Smooth muscle cell (in vitro differentiated cells): ENCODE measurements at regions not wholly inside any gene's neighbourhood (a gene's known extent, or its start where the extent isn't known, plus 50 kb on each side); places are given as distances from the start of the nearest gene placed in this dataset.

Source experiments
- DNase-seq: peaks from one replicate; lab custom pipeline; 2025; ENCODE audit not compliant: unreplicated experiment; lab: John Stamatoyannopoulos, UW
- H2AFZ ChIP-seq: fragments of 200-600 bp; sonication (generic); 2 replicates; pipeline ENCODE4 v1.6.0; 2016; ENCODE audit warnings: antibody characterized with exemption, low read depth, mild to moderate bottlenecking
- H3F3A ChIP-seq: fragments of 200-600 bp; sonication (generic); 2 replicates; pipeline ENCODE4 v1.6.0; 2017; ENCODE audit warnings: antibody characterized with exemption, low read depth
- H3K27ac ChIP-seq: fragments of 200-600 bp; sonication (generic); 2 replicates; pipeline ENCODE4 v1.5.1; 2016; ENCODE audit warnings: low read depth, mild to moderate bottlenecking
- H3K27me3 ChIP-seq: fragments of 200-600 bp; sonication (generic); 2 replicates; pipeline ENCODE4 v1.6.1; 2016; ENCODE audit warnings: low read depth, mild to moderate bottlenecking
- H3K36me3 ChIP-seq: fragments of 200-600 bp; sonication (generic); 2 replicates; pipeline ENCODE4 v1.5.1; 2016; ENCODE audit warnings: low read depth
- H3K4me1 ChIP-seq: fragments of 200-600 bp; sonication (generic); 2 replicates; pipeline ENCODE4 v1.5.1; 2016; ENCODE audit warnings: low read depth
- H3K4me2 ChIP-seq: fragments of 200-600 bp; sonication (generic); 2 replicates; pipeline ENCODE4 v1.6.0; 2016; ENCODE audit warnings: mild to moderate bottlenecking
- H3K4me3 ChIP-seq: fragments of 200-600 bp; sonication (generic); 2 replicates; pipeline ENCODE4 v1.5.1; 2016; ENCODE audit warnings: mild to moderate bottlenecking
- H3K79me2 ChIP-seq: fragments of 200-600 bp; sonication (generic); 2 replicates; pipeline ENCODE4 v1.6.0; 2016; ENCODE audit warnings: low read depth, mild to moderate bottlenecking
- H3K9ac ChIP-seq: fragments of 200-600 bp; sonication (generic); 2 replicates; pipeline ENCODE4 v1.6.0; 2016; ENCODE audit warnings: low read depth
- H3K9me3 ChIP-seq: fragments of 200-600 bp; sonication (generic); replicated peaks from 2 replicates; pipeline ENCODE4 v1.5.1; 2016; ENCODE audit warnings: low read depth
- H4K20me1 ChIP-seq: fragments of 200-600 bp; sonication (generic); 2 replicates; pipeline ENCODE4 v1.6.0; 2016; ENCODE audit warnings: low read depth
- WGBS: methylation state at CpG from one replicate; pipeline ENCODE4 v1.1.7; 2016; ENCODE audit warnings: low lambda C conversion rate; 5-methylcytosine and 5-hydroxymethylcytosine counted together
- TF ChIP-seq, protein P1 (sequence below): fragments of 200-600 bp; sonication (generic); IDR thresholded peaks from 2 replicates; pipeline ENCODE4 v1.5.1; 2017; ENCODE audit warnings: borderline replicate concordance, mild to moderate bottlenecking, antibody characterized with exemption; ENCODE audit not compliant: insufficient read depth, poor library complexity, severe bottlenecking

- Histone ChIP-seq H3K4me2 (no peak overlapping the region), H3K36me3 (no peaks in the 10 kb centered on the region), H3K27ac (no peak overlapping the region), H3K27me3 (peaks cover 6% of the 10 kb centered on the region), H3K4me1 (peaks cover 8% of the 10 kb centered on the region), H3K79me2 (no peaks in the 10 kb centered on the region), H3K4me3 (peak overlapping the region; percentile 21), H3K9me3 (no peaks in the 10 kb centered on the region), H4K20me1 (no peaks in the 10 kb centered on the region), H3K9ac (no peak overlapping the region), H3F3A (no peaks in the 10 kb centered on the region), H2AFZ (no peak overlapping the region)
- WGBS = 84% methylated on average over 3 of the region's 3 CpGs
- TF ChIP-seq, protein P1, sequence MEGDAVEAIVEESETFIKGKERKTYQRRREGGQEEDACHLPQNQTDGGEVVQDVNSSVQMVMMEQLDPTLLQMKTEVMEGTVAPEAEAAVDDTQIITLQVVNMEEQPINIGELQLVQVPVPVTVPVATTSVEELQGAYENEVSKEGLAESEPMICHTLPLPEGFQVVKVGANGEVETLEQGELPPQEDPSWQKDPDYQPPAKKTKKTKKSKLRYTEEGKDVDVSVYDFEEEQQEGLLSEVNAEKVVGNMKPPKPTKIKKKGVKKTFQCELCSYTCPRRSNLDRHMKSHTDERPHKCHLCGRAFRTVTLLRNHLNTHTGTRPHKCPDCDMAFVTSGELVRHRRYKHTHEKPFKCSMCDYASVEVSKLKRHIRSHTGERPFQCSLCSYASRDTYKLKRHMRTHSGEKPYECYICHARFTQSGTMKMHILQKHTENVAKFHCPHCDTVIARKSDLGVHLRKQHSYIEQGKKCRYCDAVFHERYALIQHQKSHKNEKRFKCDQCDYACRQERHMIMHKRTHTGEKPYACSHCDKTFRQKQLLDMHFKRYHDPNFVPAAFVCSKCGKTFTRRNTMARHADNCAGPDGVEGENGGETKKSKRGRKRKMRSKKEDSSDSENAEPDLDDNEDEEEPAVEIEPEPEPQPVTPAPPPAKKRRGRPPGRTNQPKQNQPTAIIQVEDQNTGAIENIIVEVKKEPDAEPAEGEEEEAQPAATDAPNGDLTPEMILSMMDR = no peak
- DNase-seq = no peak
Observed at GRCh38 chr2:104476075-104476474, 377.8 kb upstream of the POU3F3 start.

DNA sequence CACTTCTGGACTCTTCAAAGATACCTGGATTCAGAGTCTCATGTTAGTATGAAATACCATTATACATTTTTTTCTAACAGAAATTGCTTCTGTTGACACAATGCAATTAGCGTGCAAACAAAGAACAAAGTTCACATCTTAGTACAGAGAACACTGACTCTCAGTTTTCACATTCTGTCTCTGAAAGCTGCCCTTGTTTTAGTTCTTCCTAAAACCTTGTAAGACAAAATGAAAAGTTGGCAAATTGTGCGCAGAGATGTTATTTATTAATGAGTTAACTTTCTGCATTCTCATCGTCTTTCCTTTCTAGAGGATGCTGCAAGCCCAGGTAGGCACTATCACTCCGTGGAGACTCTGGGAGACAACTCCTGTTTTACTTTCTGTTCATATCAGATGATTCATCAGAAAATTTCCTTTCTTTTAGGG is 377.3 kb upstream of the POU3F3 start:
- no peaks in the 10 kb centered on the region for H3K79me2 ChIP-seq
- H3K9ac ChIP-seq = no peak overlapping the region
- H3K27me3 ChIP-seq = peaks cover 6% of the 10 kb centered on the region
- no peak overlapping the region for H2AFZ ChIP-seq
- no peaks in the 10 kb centered on the region for H3K9me3 ChIP-seq
- no peaks in the 10 kb centered on the region for H3K36me3 ChIP-seq
- H3K4me1 ChIP-seq = peaks cover 8% of the 10 kb centered on the region
- TF ChIP-seq, protein P1 = no peak
- H3F3A ChIP-seq = no peaks in the 10 kb centered on the region
- peak overlapping the region; percentile 21 for H3K4me3 ChIP-seq
- 96% methylated on average over 4 of the region's 4 CpGs for WGBS
- DNase-seq = no peak
- no peak overlapping the region for H3K27ac ChIP-seq
- no peaks in the 10 kb centered on the region for H4K20me1 ChIP-seq
- no peak overlapping the region for H3K4me2 ChIP-seq

DNA sequence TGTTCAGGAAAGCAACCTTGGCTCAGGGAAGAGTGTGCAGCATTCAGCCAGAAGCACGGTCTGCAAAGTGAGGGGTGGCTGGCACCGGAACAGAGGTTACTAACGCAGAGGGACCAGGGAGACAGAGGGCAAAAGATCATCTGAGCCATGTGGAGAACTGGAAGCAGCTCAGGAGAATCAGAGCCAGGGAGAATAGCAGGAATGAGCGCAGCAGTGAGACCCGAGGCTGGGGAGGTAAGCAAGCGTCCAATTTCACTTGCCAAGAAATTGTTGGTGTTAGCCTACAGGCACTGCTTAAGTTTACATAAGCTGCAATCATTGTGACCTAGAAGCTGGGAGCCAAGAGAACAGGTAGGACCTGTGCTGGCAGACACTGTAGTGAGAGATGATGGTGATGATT is 372.6 kb upstream of the POU3F3 start:
- no peaks in the 10 kb centered on the region for H3F3A ChIP-seq
- no peaks in the 10 kb centered on the region for H3K9me3 ChIP-seq
- H3K4me2 ChIP-seq = no peak overlapping the region
- no peak overlapping the region for H2AFZ ChIP-seq
- TF ChIP-seq, protein P1 = no peak
- H3K79me2 ChIP-seq = no peaks in the 10 kb centered on the region
- no peaks in the 10 kb centered on the region for H3K4me1 ChIP-seq
- H3K27ac ChIP-seq = no peak overlapping the region
- H3K36me3 ChIP-seq = no peaks in the 10 kb centered on the region
- H4K20me1 ChIP-seq = no peaks in the 10 kb centered on the region
- peaks cover 6% of the 10 kb centered on the region for H3K27me3 ChIP-seq
- no peak overlapping the region for H3K4me3 ChIP-seq
- no peak for DNase-seq
- no peak overlapping the region for H3K9ac ChIP-seq
- 96% methylated on average over 6 of the region's 6 CpGs for WGBS

- H3K36me3 ChIP-seq = no peaks in the 10 kb centered on the region
- WGBS = 54% methylated on average over 4 of the region's 4 CpGs
- H3K4me1 ChIP-seq = no peaks in the 10 kb centered on the region
- no peaks in the 10 kb centered on the region for H3F3A ChIP-seq
- no peaks in the 10 kb centered on the region for H3K9me3 ChIP-seq
- TF ChIP-seq, protein P1 = no peak
- no peak overlapping the region for H3K27ac ChIP-seq
- H3K4me2 ChIP-seq = no peak overlapping the region
- no peaks in the 10 kb centered on the region for H3K79me2 ChIP-seq
- H4K20me1 ChIP-seq = no peaks in the 10 kb centered on the region
- DNase-seq = no peak
- no peak overlapping the region for H3K9ac ChIP-seq
- no peaks in the 10 kb centered on the region for H3K27me3 ChIP-seq
- no peak overlapping the region for H3K4me3 ChIP-seq
- H2AFZ ChIP-seq = no peak overlapping the region
Observed at GRCh38 chr2:104487366-104487765, 366.5 kb upstream of the POU3F3 start.
